ENCODE measurements at regions not wholly inside any gene's neighbourhood (a gene's known extent, or its start where the extent isn't known, plus 50 kb on each side); places are given as distances from the start of the nearest gene placed in this dataset.
A peak's percentile ranks its signal among the peaks of the same experiment; 100 is the strongest.

GRCh38 chr5:57844410-57844809 is 361.8 kb upstream of the ACTBL2 start:
- in situ Hi-C loops (cut with HindIII; ENCODE audit: low sequenced_read_pairs): no loop called here
- no peak for TF ChIP-seq CTCF (IDR thresholded peaks at IDR 0.05; ENCODE audit: low read depth, low read length, missing control alignments)
- H3K4me3 ChIP-seq (ENCODE audit: low read depth, low read length): no peak overlapping the region
- no peak for DNase-seq (ENCODE audit: low read depth)

GRCh38 chr5:57843059-57843367 is 360.4 kb upstream of the ACTBL2 start:
- no peak overlapping the region for H3K4me3 ChIP-seq (ENCODE audit: low read depth, low read length)
- in situ Hi-C loops (cut with HindIII; ENCODE audit: low sequenced_read_pairs): no loop called here
- no peak for DNase-seq (ENCODE audit: low read depth)
- TF ChIP-seq CTCF (IDR thresholded peaks at IDR 0.05; ENCODE audit: low read depth, low read length, missing control alignments): no peak

- TF ChIP-seq CTCF (IDR thresholded peaks at IDR 0.05; ENCODE audit: low read depth, low read length, missing control alignments): no peak
- in situ Hi-C loops (cut with HindIII; ENCODE audit: low sequenced_read_pairs): no loop called here
- no peak for DNase-seq (ENCODE audit: low read depth)
- no peak overlapping the region for H3K4me3 ChIP-seq (ENCODE audit: low read depth, low read length)
Observed at GRCh38 chr5:57842364-57843058, 359.9 kb upstream of the ACTBL2 start.

- no peak for TF ChIP-seq CTCF (IDR thresholded peaks at IDR 0.05; ENCODE audit: low read depth, low read length, missing control alignments)
- H3K4me3 ChIP-seq (ENCODE audit: low read depth, low read length): no peak overlapping the region
- in situ Hi-C loops (cut with HindIII; ENCODE audit: low sequenced_read_pairs): no loop called here
- peak; percentile 87 for DNase-seq (ENCODE audit: low read depth)
Observed at GRCh38 chr5:57841676-57842363, 359.2 kb upstream of the ACTBL2 start.

GRCh38 chr5:57839437-57840079 is 356.9 kb upstream of the ACTBL2 start:
- no peak for DNase-seq (ENCODE audit: low read depth)
- H3K4me3 ChIP-seq (ENCODE audit: low read depth, low read length): no peak overlapping the region
- TF ChIP-seq CTCF (IDR thresholded peaks at IDR 0.05; ENCODE audit: low read depth, low read length, missing control alignments): no peak
- in situ Hi-C loops (cut with HindIII; ENCODE audit: low sequenced_read_pairs): no loop called here

GRCh38 chr5:57839025-57839424 is 356.4 kb upstream of the ACTBL2 start:
- DNase-seq (ENCODE audit: low read depth): no peak
- no peak for TF ChIP-seq CTCF (IDR thresholded peaks at IDR 0.05; ENCODE audit: low read depth, low read length, missing control alignments)
- in situ Hi-C loops (cut with HindIII; ENCODE audit: low sequenced_read_pairs): no loop called here
- H3K4me3 ChIP-seq (ENCODE audit: low read depth, low read length): no peak overlapping the region
